ENCODE measurements at regions not wholly inside any gene's neighbourhood (a gene's known extent, or its start where the extent isn't known, plus 50 kb on each side); places are given as distances from the start of the nearest gene placed in this dataset.

DNA sequence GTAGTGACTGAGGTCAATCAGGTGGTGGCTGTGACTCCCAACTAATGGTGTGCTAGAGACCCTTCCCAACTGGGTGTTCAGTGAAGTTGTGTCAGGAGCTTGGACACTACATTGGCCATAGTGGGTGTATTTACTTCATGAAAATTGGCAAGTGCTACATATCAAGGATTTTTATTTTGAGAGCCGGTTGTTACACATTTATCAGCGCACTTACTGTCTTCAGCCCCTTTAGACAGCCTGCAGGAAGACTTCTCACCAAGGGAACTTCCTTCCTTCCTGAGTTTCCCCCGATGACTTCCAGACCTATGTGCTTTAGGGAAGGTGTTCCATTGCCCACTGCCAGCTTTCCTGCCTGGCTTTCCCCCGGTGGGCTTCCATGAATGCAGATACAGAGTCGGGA is 261.2 kb downstream of the CBLN1 start:
- peaks cover 21% of the 10 kb centered on the region for H3K4me1 Mint-ChIP-seq (ENCODE audit: low read depth, unreplicated experiment)
- no peaks in the 10 kb centered on the region for H3K36me3 Mint-ChIP-seq (ENCODE audit: unreplicated experiment)
- DNase-seq = no peak

DNA sequence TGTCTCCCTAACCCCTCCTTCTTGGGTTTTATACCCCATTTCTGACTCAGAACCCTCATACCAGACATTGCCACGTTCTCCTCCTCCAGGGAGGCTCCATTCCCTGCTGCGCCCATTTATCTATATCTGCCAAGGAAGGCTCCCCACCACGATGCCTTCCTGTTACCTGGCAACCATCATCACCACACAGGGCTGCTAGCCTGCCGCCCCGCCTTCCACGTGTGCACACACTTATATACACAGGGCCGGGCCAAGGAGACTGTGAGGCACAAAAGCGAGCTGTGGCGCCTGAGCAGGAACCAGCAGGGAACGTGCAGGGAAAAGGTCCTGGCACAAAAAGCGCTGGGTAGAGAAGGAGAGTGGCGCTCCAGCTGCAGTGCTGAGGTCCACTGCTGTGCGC is 261.8 kb downstream of the CBLN1 start:
- TF ChIP-seq, protein P1, sequence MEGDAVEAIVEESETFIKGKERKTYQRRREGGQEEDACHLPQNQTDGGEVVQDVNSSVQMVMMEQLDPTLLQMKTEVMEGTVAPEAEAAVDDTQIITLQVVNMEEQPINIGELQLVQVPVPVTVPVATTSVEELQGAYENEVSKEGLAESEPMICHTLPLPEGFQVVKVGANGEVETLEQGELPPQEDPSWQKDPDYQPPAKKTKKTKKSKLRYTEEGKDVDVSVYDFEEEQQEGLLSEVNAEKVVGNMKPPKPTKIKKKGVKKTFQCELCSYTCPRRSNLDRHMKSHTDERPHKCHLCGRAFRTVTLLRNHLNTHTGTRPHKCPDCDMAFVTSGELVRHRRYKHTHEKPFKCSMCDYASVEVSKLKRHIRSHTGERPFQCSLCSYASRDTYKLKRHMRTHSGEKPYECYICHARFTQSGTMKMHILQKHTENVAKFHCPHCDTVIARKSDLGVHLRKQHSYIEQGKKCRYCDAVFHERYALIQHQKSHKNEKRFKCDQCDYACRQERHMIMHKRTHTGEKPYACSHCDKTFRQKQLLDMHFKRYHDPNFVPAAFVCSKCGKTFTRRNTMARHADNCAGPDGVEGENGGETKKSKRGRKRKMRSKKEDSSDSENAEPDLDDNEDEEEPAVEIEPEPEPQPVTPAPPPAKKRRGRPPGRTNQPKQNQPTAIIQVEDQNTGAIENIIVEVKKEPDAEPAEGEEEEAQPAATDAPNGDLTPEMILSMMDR (IDR thresholded peaks at IDR 0.05; ENCODE audit: partially characterized antibody, unreplicated experiment) = no peak
- Mint-ChIP-seq H3K27ac (ENCODE audit: unreplicated experiment) (peak overlapping the region; percentile 93), H3K36me3 (ENCODE audit: unreplicated experiment) (no peaks in the 10 kb centered on the region), H3K9me3 (ENCODE audit: unreplicated experiment) (peaks cover 7% of the 10 kb centered on the region), H3K4me1 (ENCODE audit: low read depth, unreplicated experiment) (peaks cover 21% of the 10 kb centered on the region), H3K4me3 (ENCODE audit: unreplicated experiment) (no peak overlapping the region), H3K27me3 (ENCODE audit: unreplicated experiment) (peaks cover 6% of the 10 kb centered on the region)
- no peak for DNase-seq

More for the DNA sequence above, 261.2 kb downstream of the CBLN1 start:
- Mint-ChIP-seq H3K27me3 (ENCODE audit: unreplicated experiment) (peaks cover 6% of the 10 kb centered on the region), H3K27ac (ENCODE audit: unreplicated experiment) (peak overlapping the region; percentile 21), H3K9me3 (ENCODE audit: unreplicated experiment) (peaks cover 7% of the 10 kb centered on the region), H3K4me3 (ENCODE audit: unreplicated experiment) (no peak overlapping the region)
- TF ChIP-seq, protein P1 (IDR thresholded peaks at IDR 0.05; ENCODE audit: partially characterized antibody, unreplicated experiment) = no peak

DNA sequence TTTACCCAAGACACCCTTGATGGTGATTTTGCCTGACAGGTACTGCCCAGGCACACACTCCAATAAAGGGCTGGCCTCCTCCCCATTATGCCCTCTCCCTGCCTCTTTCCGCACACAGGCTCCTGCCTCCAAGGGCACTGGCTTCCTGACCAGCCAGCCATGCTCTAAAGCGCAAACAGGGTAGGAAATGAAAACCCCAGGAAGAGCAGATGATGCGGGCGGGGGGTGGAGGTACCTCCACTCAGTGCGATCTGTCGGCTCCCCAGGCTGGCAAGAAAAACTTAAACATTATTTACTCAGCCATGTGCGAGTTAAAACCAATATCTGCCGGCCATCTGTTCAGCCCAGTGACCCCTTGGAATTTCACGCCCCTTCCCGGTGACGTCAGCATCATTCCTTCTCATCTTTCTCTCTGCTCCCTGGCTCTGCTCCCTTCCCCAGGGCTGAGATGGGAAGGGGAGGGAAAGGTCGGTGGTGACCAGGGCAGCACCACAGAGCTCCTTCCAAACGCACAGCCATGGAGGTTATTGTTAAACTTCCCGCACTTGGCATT is 262.5 kb downstream of the CBLN1 start:
- no peaks in the 10 kb centered on the region for H3K36me3 Mint-ChIP-seq (ENCODE audit: unreplicated experiment)
- TF ChIP-seq, protein P1 (IDR thresholded peaks at IDR 0.05; ENCODE audit: partially characterized antibody, unreplicated experiment) = no peak
- H3K4me1 Mint-ChIP-seq (ENCODE audit: low read depth, unreplicated experiment) = peaks cover 27% of the 10 kb centered on the region
- peak; percentile 62 for DNase-seq
- peak overlapping the region; percentile 93 for H3K27ac Mint-ChIP-seq (ENCODE audit: unreplicated experiment)
- H3K9me3 Mint-ChIP-seq (ENCODE audit: unreplicated experiment) = peaks cover 12% of the 10 kb centered on the region
- H3K4me3 Mint-ChIP-seq (ENCODE audit: unreplicated experiment) = peak overlapping the region; percentile 62
- peaks cover 13% of the 10 kb centered on the region for H3K27me3 Mint-ChIP-seq (ENCODE audit: unreplicated experiment)

DNA sequence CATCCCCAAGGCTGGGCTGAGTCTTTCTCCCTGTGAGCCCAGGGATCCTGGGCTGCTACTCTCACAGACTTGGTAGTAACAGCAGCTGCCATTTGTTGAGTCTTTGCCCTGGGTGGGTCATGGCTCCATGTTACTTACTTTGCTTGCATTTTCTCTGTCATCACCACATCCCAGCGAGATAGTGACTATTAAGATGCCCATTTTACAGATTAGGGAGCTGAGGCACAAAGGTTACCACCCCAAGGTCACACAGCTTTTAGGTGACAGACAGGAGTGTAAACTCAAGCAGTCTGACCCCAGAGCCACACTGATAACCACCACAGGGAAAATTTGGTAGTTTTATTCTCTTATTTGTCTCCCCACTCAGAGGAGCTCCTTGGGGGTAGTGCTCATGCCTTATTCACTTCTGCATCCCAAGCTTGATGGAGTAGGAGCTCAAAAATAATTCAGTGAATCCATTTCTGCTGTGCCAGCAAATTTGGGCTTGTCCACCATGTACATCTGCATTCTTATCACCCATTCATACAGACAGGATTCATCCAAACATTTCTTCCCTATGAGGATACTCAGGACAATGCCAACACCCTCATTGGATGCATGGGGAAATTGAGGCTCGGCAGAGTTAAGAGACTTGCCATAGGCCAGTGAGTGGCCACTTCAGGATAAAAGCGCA is 263.2 kb downstream of the CBLN1 start:
- H3K9me3 Mint-ChIP-seq (ENCODE audit: unreplicated experiment) = peaks cover 12% of the 10 kb centered on the region
- H3K36me3 Mint-ChIP-seq (ENCODE audit: unreplicated experiment) = no peaks in the 10 kb centered on the region
- H3K4me1 Mint-ChIP-seq (ENCODE audit: low read depth, unreplicated experiment) = peaks cover 29% of the 10 kb centered on the region
- H3K4me3 Mint-ChIP-seq (ENCODE audit: unreplicated experiment) = no peak overlapping the region
- no peak for DNase-seq
- TF ChIP-seq, protein P1 (IDR thresholded peaks at IDR 0.05; ENCODE audit: partially characterized antibody, unreplicated experiment) = no peak
- H3K27ac Mint-ChIP-seq (ENCODE audit: unreplicated experiment) = peak overlapping the region; percentile 93
- peaks cover 16% of the 10 kb centered on the region for H3K27me3 Mint-ChIP-seq (ENCODE audit: unreplicated experiment)

DNA sequence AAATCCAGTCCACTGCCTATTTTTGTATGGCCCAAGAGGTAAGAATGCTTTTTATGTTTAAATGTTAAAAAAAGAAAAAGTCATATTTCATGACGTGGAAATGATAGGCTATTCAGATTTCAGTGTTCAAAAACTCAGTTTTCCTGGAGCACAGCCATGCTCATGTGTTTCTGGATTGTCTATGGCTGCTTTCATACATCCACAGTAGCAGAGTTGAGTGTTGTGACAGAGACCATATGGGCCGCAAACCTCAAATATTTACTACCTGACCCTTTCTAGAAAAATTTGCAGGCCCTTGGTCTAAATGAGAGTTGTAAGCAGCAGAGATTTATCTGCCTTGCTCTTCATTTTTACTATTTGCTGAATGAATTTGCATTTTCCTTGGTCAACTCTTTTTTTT is 264.1 kb downstream of the CBLN1 start:
- no peak overlapping the region for H3K27ac Mint-ChIP-seq (ENCODE audit: unreplicated experiment)

More for the DNA sequence above, 264.1 kb downstream of the CBLN1 start:
- H3K27me3 Mint-ChIP-seq (ENCODE audit: unreplicated experiment) = peaks cover 16% of the 10 kb centered on the region
- peaks cover 29% of the 10 kb centered on the region for H3K4me1 Mint-ChIP-seq (ENCODE audit: low read depth, unreplicated experiment)
- no peak for DNase-seq
- no peak overlapping the region for H3K4me3 Mint-ChIP-seq (ENCODE audit: unreplicated experiment)
- TF ChIP-seq, protein P1 (IDR thresholded peaks at IDR 0.05; ENCODE audit: partially characterized antibody, unreplicated experiment) = no peak
- peaks cover 12% of the 10 kb centered on the region for H3K9me3 Mint-ChIP-seq (ENCODE audit: unreplicated experiment)
- no peaks in the 10 kb centered on the region for H3K36me3 Mint-ChIP-seq (ENCODE audit: unreplicated experiment)

All from glutamatergic neuron (in vitro differentiated cells).